SW480 (cell line): ENCODE measurements at regions not wholly inside any gene's neighbourhood (a gene's known extent, or its start where the extent isn't known, plus 50 kb on each side); places are given as distances from the start of the nearest gene placed in this dataset.
"Not testable (repeated sequence)": the region's sequence is repeated elsewhere in the genome, so short reads cannot be mapped to it uniquely, and the experiment has no call there.

Experiments used
- DNase-seq: peaks from one replicate; pipeline ENCODE4 v3.0.0-alpha.2; 2016; ENCODE audit warnings: low spot score

GRCh38 chr5:39696672-39697398 is 272.1 kb upstream of the DAB2 start:
- DNase-seq, result no peak

GRCh38 chr5:39691993-39692392 is 267.2 kb upstream of the DAB2 start:
- peak; percentile 14 for DNase-seq

- DNase-seq, result no peak
Measured at GRCh38 chr5:39691136-39691535, 266.4 kb upstream of the DAB2 start.

GRCh38 chr5:39689919-39690318 is 265.1 kb upstream of the DAB2 start:
- DNase-seq, result no peak

- DNase-seq, result not testable (repeated sequence)
Measured at GRCh38 chr5:39687924-39688323, 263.1 kb upstream of the DAB2 start.

GRCh38 chr5:39680213-39680612 is 255.4 kb upstream of the DAB2 start:
- DNase-seq, result no peak

GRCh38 chr5:39678534-39678933 is 253.8 kb upstream of the DAB2 start:
- no peak for DNase-seq

- no peak for DNase-seq
Measured at GRCh38 chr5:39675676-39676075, 250.9 kb upstream of the DAB2 start.

GRCh38 chr5:39674209-39675082 is 249.7 kb upstream of the DAB2 start:
- no peak for DNase-seq

- DNase-seq, result no peak
Measured at GRCh38 chr5:39671561-39671961, 246.8 kb upstream of the DAB2 start.

- DNase-seq, result no peak
Measured at GRCh38 chr5:39670955-39671354, 246.2 kb upstream of the DAB2 start.

GRCh38 chr5:39670391-39670790 is 245.6 kb upstream of the DAB2 start:
- DNase-seq, result no peak

GRCh38 chr5:39668980-39669379 is 244.2 kb upstream of the DAB2 start:
- DNase-seq, result no peak

GRCh38 chr5:39665328-39665727 is 240.5 kb upstream of the DAB2 start:
- no peak for DNase-seq

GRCh38 chr5:39662945-39663344 is 238.2 kb upstream of the DAB2 start:
- no peak for DNase-seq

GRCh38 chr5:39661026-39661779 is 236.4 kb upstream of the DAB2 start:
- DNase-seq, result peak; percentile 26

GRCh38 chr5:39660020-39660419 is 235.2 kb upstream of the DAB2 start:
- DNase-seq, result no peak

GRCh38 chr5:39658866-39659265 is 234.1 kb upstream of the DAB2 start:
- DNase-seq, result no peak

- DNase-seq, result no peak
Measured at GRCh38 chr5:39657943-39658342, 233.2 kb upstream of the DAB2 start.

GRCh38 chr5:39656600-39656999 is 231.8 kb upstream of the DAB2 start:
- no peak for DNase-seq

- DNase-seq, result no peak
Measured at GRCh38 chr5:39654715-39655114, 229.9 kb upstream of the DAB2 start.

GRCh38 chr5:39652481-39652880 is 227.7 kb upstream of the DAB2 start:
- DNase-seq, result not testable (repeated sequence)

GRCh38 chr5:39652036-39652435 is 227.3 kb upstream of the DAB2 start:
- no peak for DNase-seq
